ENCODE measurements at regions not wholly inside any gene's neighbourhood (a gene's known extent, or its start where the extent isn't known, plus 50 kb on each side); places are given as distances from the start of the nearest gene placed in this dataset.
A peak's percentile ranks its signal among the peaks of the same experiment; 100 is the strongest.

DNA sequence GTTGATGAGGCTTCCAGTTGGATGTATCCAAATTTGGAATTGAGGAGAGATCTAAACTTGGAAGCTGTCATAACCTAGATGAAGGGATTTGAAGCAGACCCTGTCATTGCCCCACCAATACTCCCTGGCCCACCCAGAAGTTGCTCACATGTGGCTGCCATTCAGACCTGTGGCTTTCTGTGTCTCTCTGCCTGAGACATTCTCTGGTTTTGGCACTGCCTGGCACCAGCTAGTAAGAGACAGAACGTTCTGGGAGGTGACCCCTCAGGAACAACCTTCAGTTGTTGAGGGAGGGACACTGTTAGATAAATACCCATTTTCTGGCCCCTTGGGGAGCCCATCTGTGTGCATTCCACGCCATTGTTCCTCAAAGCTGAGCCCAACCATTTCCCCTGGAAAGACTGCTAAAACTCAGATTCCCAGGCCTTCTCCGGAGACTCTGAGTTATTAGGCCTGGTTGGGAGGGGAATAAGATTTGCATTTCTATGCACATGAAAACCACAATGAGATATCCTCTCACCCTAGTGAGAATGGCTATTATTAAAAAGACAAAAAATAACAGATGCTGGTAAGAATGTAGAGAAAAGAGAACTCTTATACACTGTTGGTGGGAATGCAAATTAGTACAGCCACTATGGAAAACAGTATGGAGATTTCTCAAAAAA lies 290.4 kb downstream of the TSHZ3 start:
- ATAC-seq = no peak
- TF ChIP-seq CSDC2 (CRISPR knock-in tag; IDR thresholded peaks at IDR 0.05) = no peak
- no peak for TF ChIP-seq ZNF565 (CRISPR knock-in tag; conservative IDR thresholded peaks at IDR 0.05; ENCODE audit: low read depth)
- no peak for TF ChIP-seq POU6F1 (CRISPR knock-in tag; IDR thresholded peaks at IDR 0.05; ENCODE audit: borderline replicate concordance, low read depth)
- TF ChIP-seq RARB (CRISPR knock-in tag; IDR thresholded peaks at IDR 0.05) = no peak
- no peak for TF ChIP-seq ESRRG (CRISPR knock-in tag; IDR thresholded peaks at IDR 0.05)

DNA sequence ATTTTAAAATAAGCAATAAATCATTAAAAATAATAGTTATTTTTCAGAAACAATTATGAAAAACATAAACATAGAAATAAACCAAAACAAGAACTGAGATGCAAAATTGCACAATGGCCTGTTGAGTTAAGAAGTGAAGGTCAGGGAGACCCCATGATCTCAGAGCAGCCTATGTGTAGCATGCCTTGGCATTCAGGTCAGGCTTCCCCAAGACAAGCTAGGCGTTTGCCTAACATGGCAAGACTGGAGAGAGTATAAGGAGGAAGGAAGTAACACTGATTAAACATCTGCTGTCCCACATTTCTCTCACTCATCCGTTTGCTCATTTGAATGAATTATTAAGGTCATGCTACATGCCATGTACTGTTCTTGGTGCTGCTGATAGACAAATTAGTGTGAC lies 291.8 kb downstream of the TSHZ3 start:
- no peak for TF ChIP-seq ZNF70 (CRISPR knock-in tag; IDR thresholded peaks at IDR 0.05)
- TF ChIP-seq SNAI2 (CRISPR knock-in tag; IDR thresholded peaks at IDR 0.05) = no peak
- TF ChIP-seq TCF4 (CRISPR knock-in tag; IDR thresholded peaks at IDR 0.05; ENCODE audit: borderline replicate concordance) = no peak
- no peak for TF ChIP-seq TSHZ2 (CRISPR knock-in tag; IDR thresholded peaks at IDR 0.05)
- no peak for TF ChIP-seq OSR1 (CRISPR knock-in tag; IDR thresholded peaks at IDR 0.05)
- TF ChIP-seq TOX (CRISPR knock-in tag; IDR thresholded peaks at IDR 0.05; ENCODE audit: borderline replicate concordance) = no peak
- TF ChIP-seq ISL1 (CRISPR knock-in tag; IDR thresholded peaks at IDR 0.05) = no peak
- ATAC-seq = no peak

- no peak for TF ChIP-seq OSR1 (CRISPR knock-in tag; IDR thresholded peaks at IDR 0.05)
- TF ChIP-seq ZNF8 (CRISPR knock-in tag; IDR thresholded peaks at IDR 0.05) = no peak
- no peak for TF ChIP-seq POU6F1 (CRISPR knock-in tag; IDR thresholded peaks at IDR 0.05; ENCODE audit: borderline replicate concordance, low read depth)
- TF ChIP-seq ZNF565 (CRISPR knock-in tag; conservative IDR thresholded peaks at IDR 0.05; ENCODE audit: low read depth) = no peak
- no peak for TF ChIP-seq PPARA (CRISPR knock-in tag; IDR thresholded peaks at IDR 0.05; ENCODE audit: borderline replicate concordance)
- TF ChIP-seq ISL1 (CRISPR knock-in tag; IDR thresholded peaks at IDR 0.05) = no peak
- TF ChIP-seq ZC3H10 (CRISPR knock-in tag; IDR thresholded peaks at IDR 0.05) = no peak
- TF ChIP-seq ZNF70 (CRISPR knock-in tag; IDR thresholded peaks at IDR 0.05) = no peak
- TF ChIP-seq, protein P1, sequence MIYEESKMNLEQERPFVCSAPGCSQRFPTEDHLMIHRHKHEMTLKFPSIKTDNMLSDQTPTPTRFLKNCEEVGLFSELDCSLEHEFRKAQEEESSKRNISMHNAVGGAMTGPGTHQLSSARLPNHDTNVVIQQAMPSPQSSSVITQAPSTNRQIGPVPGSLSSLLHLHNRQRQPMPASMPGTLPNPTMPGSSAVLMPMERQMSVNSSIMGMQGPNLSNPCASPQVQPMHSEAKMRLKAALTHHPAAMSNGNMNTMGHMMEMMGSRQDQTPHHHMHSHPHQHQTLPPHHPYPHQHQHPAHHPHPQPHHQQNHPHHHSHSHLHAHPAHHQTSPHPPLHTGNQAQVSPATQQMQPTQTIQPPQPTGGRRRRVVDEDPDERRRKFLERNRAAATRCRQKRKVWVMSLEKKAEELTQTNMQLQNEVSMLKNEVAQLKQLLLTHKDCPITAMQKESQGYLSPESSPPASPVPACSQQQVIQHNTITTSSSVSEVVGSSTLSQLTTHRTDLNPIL (CRISPR knock-in tag; IDR thresholded peaks at IDR 0.05; ENCODE audit: low read depth) = no peak
- no peak for TF ChIP-seq CSDC2 (CRISPR knock-in tag; IDR thresholded peaks at IDR 0.05)
- no peak for TF ChIP-seq TOX (CRISPR knock-in tag; IDR thresholded peaks at IDR 0.05; ENCODE audit: borderline replicate concordance)
- TF ChIP-seq ZFP30 (CRISPR knock-in tag; IDR thresholded peaks at IDR 0.05) = no peak
- ATAC-seq = no peak
These were observed 293.8 kb downstream of the TSHZ3 start for GRCh38 chr19:31055454-31055853.

DNA sequence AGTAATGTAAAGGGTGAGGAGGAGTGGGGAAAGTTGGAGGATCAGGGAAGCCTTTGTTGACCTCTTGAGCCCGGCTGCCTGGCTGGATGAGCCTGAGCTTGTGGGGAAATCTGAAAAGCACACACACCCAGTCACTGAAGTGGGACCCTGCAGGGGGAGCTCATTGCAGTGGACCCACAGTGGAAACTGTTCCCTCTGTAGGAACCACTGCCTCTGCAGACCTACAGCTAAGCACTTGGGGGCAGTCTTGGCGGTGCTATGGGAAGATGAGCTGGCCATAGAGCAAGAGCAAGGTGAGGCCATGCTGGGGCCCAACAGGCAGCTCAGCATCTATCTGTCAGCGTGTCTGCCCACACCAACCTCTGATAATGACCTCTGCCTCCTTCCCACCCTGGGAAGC lies 294.8 kb downstream of the TSHZ3 start:
- ATAC-seq = peak; percentile 88
- TF ChIP-seq ZFP3 (CRISPR knock-in tag; IDR thresholded peaks at IDR 0.05) (no peak), CSDC2 (CRISPR knock-in tag; IDR thresholded peaks at IDR 0.05) (no peak)

DNA sequence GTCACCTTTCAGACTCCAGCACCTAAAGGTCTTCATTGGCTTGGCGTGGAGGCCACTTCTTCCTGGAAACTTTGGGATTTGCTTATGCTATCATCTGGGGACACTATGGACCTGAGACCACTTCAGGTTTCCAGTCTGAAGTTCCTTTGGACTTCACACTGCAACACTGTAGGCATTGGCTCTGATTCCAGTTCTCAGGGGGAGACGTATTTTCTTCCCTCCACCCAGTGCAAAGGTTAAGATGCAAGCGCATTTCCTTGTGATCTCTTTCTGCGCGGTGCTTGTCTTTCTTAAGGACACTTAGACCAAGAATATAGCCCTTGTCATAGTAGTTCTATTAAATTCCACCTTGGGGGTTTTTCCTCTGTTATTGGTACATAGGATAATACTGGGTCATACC lies 299.8 kb downstream of the TSHZ3 start:
- no peak for ATAC-seq
- TF ChIP-seq ESRRG (CRISPR knock-in tag; IDR thresholded peaks at IDR 0.05) (no peak), ISL1 (CRISPR knock-in tag; IDR thresholded peaks at IDR 0.05) (no peak), BACH2 (CRISPR knock-in tag; IDR thresholded peaks at IDR 0.05; ENCODE audit: borderline replicate concordance) (no peak), ZNF565 (CRISPR knock-in tag; conservative IDR thresholded peaks at IDR 0.05; ENCODE audit: low read depth) (no peak), OSR1 (CRISPR knock-in tag; IDR thresholded peaks at IDR 0.05) (no peak), PPARA (CRISPR knock-in tag; IDR thresholded peaks at IDR 0.05; ENCODE audit: borderline replicate concordance) (no peak), ZNF8 (CRISPR knock-in tag; IDR thresholded peaks at IDR 0.05) (no peak), ZFP3 (CRISPR knock-in tag; IDR thresholded peaks at IDR 0.05) (no peak), TCF4 (CRISPR knock-in tag; IDR thresholded peaks at IDR 0.05; ENCODE audit: borderline replicate concordance) (no peak), SNAI2 (CRISPR knock-in tag; IDR thresholded peaks at IDR 0.05) (no peak), ZC3H10 (CRISPR knock-in tag; IDR thresholded peaks at IDR 0.05) (no peak), TOX (CRISPR knock-in tag; IDR thresholded peaks at IDR 0.05; ENCODE audit: borderline replicate concordance) (no peak)
- TF ChIP-seq, protein P2, sequence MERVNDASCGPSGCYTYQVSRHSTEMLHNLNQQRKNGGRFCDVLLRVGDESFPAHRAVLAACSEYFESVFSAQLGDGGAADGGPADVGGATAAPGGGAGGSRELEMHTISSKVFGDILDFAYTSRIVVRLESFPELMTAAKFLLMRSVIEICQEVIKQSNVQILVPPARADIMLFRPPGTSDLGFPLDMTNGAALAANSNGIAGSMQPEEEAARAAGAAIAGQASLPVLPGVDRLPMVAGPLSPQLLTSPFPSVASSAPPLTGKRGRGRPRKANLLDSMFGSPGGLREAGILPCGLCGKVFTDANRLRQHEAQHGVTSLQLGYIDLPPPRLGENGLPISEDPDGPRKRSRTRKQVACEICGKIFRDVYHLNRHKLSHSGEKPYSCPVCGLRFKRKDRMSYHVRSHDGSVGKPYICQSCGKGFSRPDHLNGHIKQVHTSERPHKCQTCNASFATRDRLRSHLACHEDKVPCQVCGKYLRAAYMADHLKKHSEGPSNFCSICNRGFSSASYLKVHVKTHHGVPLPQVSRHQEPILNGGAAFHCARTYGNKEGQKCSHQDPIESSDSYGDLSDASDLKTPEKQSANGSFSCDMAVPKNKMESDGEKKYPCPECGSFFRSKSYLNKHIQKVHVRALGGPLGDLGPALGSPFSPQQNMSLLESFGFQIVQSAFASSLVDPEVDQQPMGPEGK (CRISPR knock-in tag; IDR thresholded peaks at IDR 0.05; ENCODE audit: borderline replicate concordance) = no peak
- TF ChIP-seq, protein P1 (CRISPR knock-in tag; IDR thresholded peaks at IDR 0.05; ENCODE audit: low read depth) = no peak

All from SK-N-SH treated with all-trans-retinoic acid at 6 μM for 48 hours (cell line).